NCI-H187 treated with DMSO at 0.1 percent for 48 hours (cell line): ENCODE measurements at regions not wholly inside any gene's neighbourhood (a gene's known extent, or its start where the extent isn't known, plus 50 kb on each side); places are given as distances from the start of the nearest gene placed in this dataset.
A peak's percentile ranks its signal among the peaks of the same experiment; 100 is the strongest.

Experiments used
- DNase-seq: peaks from one replicate; lab custom pipeline; 2025; lab: John Stamatoyannopoulos, UW

GRCh38 chr2:57516698-57517340 is 529.8 kb upstream of the VRK2 start:
- DNase-seq: peak; percentile 30

GRCh38 chr2:57523304-57523703 is 523.3 kb upstream of the VRK2 start:
- no peak for DNase-seq

- no peak for DNase-seq
Measured at GRCh38 chr2:57527685-57528084, 518.9 kb upstream of the VRK2 start.

- no peak for DNase-seq
Measured at GRCh38 chr2:57528499-57528898, 518.1 kb upstream of the VRK2 start.

- DNase-seq: no peak
Measured at GRCh38 chr2:57534358-57534757, 512.2 kb upstream of the VRK2 start.

- no peak for DNase-seq
Measured at GRCh38 chr2:57536535-57537231, 509.9 kb upstream of the VRK2 start.

- no peak for DNase-seq
Measured at GRCh38 chr2:57539761-57540160, 506.8 kb upstream of the VRK2 start.

- no peak for DNase-seq
Measured at GRCh38 chr2:57542081-57542480, 504.5 kb upstream of the VRK2 start.

GRCh38 chr2:57543211-57543610 is 503.4 kb upstream of the VRK2 start:
- DNase-seq: no peak

- DNase-seq: no peak
Measured at GRCh38 chr2:57544624-57545023, 502.0 kb upstream of the VRK2 start.

GRCh38 chr2:57546478-57546877 is 500.1 kb upstream of the VRK2 start:
- DNase-seq: no peak

- no peak for DNase-seq
Measured at GRCh38 chr2:57549642-57550102, 496.9 kb upstream of the VRK2 start.

- no peak for DNase-seq
Measured at GRCh38 chr2:57550912-57551311, 495.7 kb upstream of the VRK2 start.

GRCh38 chr2:57552885-57553284 is 493.7 kb upstream of the VRK2 start:
- no peak for DNase-seq

- no peak for DNase-seq
Measured at GRCh38 chr2:57554348-57554747, 492.3 kb upstream of the VRK2 start.

- DNase-seq: no peak
Measured at GRCh38 chr2:57558312-57558711, 488.3 kb upstream of the VRK2 start.

- DNase-seq: peak; percentile 69
Measured at GRCh38 chr2:57562495-57562894, 484.1 kb upstream of the VRK2 start.

- no peak for DNase-seq
Measured at GRCh38 chr2:57563015-57563414, 483.6 kb upstream of the VRK2 start.

GRCh38 chr2:57567245-57567644 is 479.4 kb upstream of the VRK2 start:
- no peak for DNase-seq

- no peak for DNase-seq
Measured at GRCh38 chr2:57569396-57569795, 477.2 kb upstream of the VRK2 start.

- no peak for DNase-seq
Measured at GRCh38 chr2:57570961-57571360, 475.6 kb upstream of the VRK2 start.

GRCh38 chr2:57575700-57576268 is 470.8 kb upstream of the VRK2 start:
- no peak for DNase-seq

GRCh38 chr2:57576983-57577382 is 469.6 kb upstream of the VRK2 start:
- no peak for DNase-seq
